NCI-H510A treated with DMSO at 0.1 percent for 48 hours (cell line): ENCODE measurements at regions not wholly inside any gene's neighbourhood (a gene's known extent, or its start where the extent isn't known, plus 50 kb on each side); places are given as distances from the start of the nearest gene placed in this dataset.

ENCODE experiments used
- DNase-seq: peaks from one replicate; lab custom pipeline; 2025; lab: John Stamatoyannopoulos, UW

DNA sequence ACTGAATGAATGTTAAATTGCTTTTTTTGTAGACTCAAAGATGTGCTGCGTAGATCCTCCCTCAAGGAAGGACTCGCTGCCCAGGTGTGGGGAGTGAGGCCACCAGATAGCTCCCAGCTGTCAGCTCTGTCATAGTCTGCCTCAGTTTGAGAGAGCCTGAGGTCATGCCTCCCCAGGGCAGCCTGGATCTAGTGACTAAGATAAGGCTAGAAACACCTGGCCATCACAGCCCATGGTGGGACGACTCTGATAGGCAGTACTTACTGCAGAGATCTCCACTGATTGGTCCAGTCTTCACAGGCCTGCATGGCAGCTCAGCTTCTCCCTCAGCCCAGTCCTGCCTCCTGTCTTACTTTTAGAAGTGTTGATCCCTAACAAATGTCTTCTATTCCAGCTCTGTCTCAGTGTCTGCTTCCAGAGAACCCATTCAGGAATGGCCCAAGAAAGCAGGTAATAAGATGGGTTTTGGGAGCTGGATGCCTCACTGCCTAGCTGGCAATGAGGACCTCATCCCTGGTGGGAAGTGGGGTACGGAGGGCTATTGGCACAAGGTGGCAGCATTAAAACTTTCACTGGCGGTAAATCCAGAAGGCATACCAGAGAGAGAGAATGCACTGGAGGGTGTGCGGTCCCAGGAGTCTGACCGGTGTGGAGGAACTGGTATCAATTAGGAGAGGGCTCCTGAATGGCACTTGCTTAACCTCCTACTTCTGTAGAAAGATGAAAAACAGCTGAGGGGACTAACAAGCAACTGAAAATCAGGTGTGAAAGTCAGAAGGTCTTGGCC lies 55.3 kb upstream of the GPR37L1 start:
- DNase-seq, result peak; percentile 71

DNA sequence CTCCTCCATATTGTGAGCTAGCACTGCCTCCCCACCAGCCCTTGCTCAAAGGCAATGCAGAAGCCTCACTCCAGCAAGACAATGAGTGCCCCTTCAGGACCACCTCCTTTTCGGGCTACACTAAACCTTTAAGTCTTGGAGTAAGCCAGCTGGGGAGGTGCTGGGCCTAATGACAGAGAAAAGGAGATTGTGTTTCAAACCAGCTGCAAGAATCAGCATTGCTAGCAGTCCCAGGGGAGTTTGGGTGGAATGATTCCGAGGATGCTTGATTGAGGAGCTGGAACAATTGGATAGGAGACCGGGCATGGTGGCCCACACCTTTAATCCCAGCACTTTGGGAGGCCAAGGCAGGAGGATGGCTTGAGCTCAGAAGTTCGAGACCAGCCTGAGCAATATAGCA lies 54.1 kb upstream of the GPR37L1 start:
- no peak for DNase-seq

DNA sequence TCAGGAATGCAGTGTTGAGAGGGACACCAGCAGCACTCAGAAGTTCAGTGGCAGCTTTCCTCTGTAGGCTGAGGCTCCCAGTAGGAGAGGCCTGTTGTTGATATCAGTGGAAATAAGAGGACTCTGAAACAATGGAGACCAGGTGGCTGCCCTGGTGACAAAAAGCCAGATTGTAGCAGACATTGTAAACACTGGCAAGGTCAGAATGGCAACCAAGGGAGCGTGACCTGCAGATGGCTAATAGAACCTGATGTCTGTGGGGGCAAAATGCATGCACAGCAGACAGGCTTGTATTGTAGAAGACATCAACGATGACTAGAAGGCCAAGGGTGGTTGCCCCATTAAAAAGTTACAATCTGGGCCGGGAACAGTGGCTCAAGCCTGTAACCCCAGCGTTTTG lies 53.1 kb upstream of the GPR37L1 start:
- DNase-seq, result peak; percentile 94

DNA sequence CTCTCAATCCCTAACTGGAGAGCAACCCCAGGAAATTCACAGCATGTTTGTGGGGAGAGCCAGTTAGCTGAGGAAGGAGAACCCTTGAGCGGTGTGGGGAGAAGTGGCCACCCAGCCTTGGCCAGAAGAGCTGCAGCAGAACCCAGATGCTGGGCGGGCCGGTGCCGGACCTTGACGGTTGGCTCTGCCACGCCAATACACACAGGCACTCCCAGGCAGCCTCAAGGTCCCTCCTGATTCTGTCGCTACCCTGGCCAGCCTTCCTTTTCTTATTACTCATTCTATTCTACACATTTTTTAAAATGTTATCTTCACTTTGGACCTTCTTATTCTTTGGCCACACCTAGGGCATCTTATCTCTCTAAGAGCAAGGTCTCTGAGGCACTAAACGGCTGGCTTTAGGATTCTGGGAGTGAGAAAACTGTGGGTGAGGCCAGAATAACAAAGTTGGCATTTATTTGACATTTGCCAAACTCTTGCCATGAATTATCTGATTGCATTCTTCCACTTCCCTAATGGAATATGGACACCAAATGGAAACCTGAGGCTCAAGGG lies 50.4 kb upstream of the GPR37L1 start:
- DNase-seq, result no peak
